ENCODE measurements at regions not wholly inside any gene's neighbourhood (a gene's known extent, or its start where the extent isn't known, plus 50 kb on each side); places are given as distances from the start of the nearest gene placed in this dataset.

- FAIRE-seq (no peak), ATAC-seq (peak in 2 of 4 donors; percentile 38 to 39)
- 62 to 65% methylated on average over 11 of the region's 11 CpGs for WGBS, 2 donors
These were observed 50.4 kb upstream of the C7orf33 start for GRCh38 chr7:148540041-148540738.

More at GRCh38 chr7:148540041-148540738, 50.4 kb upstream of the C7orf33 start:
- H3K27me3 ChIP-seq = no peaks in the 10 kb centered on the region
- TF ChIP-seq CTCF (IDR thresholded peaks at IDR 0.05) = no peak
- H3K36me3 ChIP-seq = no peaks in the 10 kb centered on the region
- no peaks in the 10 kb centered on the region for H3K9me3 ChIP-seq
- intact Hi-C loops (cut with DNase I) = no loop called here
- H3K4me3 ChIP-seq = no peak overlapping the region
- H3K4me1 ChIP-seq = no peaks in the 10 kb centered on the region
- DNase-seq = no peak
- no peak overlapping the region for H3K27ac ChIP-seq
